ENCODE measurements at regions not wholly inside any gene's neighbourhood (a gene's known extent, or its start where the extent isn't known, plus 50 kb on each side); places are given as distances from the start of the nearest gene placed in this dataset.

DNA sequence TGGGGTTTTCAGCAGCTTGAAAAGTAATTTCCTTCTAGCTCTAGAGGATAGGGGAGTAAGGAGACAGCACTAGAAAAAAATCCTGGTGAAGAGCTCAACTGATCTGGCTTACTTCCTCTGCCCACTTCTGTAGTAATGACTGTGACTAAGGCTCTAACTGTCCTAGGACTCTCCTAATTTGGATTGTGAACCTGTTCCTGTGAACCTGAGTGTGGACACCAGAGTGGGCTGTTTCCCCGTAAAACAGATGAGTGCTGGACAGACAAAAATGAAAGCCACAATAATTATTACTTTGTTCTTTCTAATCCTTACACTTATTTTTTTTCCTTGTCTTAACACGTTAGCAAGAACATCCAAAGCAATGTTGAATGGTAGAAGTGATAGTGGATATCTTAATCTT, 154.1 kb downstream of the AASDHPPT start:
- no peak overlapping the region for H3K4me3 ChIP-seq (ENCODE audit: low read depth, low read length)
- WGBS = 30% methylated on average over 2 of the region's 2 CpGs
- H3K27ac ChIP-seq (ENCODE audit: low read depth) = no peak overlapping the region
- no peaks in the 10 kb centered on the region for H3K4me1 ChIP-seq (ENCODE audit: insufficient read depth)
- no peaks in the 10 kb centered on the region for H3K36me3 ChIP-seq (ENCODE audit: insufficient read depth)
- no peak for DNase-seq (ENCODE audit: extremely low spot score)

GRCh38 chr11:106233191-106233590, 155.7 kb downstream of the AASDHPPT start:
- DNase-seq (ENCODE audit: extremely low spot score) = no peak
- no peak overlapping the region for H3K4me3 ChIP-seq (ENCODE audit: low read depth, low read length)
- no peaks in the 10 kb centered on the region for H3K4me1 ChIP-seq (ENCODE audit: insufficient read depth)
- 96% methylated on average over 1 of the region's 1 CpG for WGBS
- H3K27ac ChIP-seq (ENCODE audit: low read depth) = no peak overlapping the region
- H3K36me3 ChIP-seq (ENCODE audit: insufficient read depth) = no peaks in the 10 kb centered on the region

- WGBS = 91% methylated on average over 3 of the region's 3 CpGs
- H3K4me1 ChIP-seq (ENCODE audit: insufficient read depth) = no peaks in the 10 kb centered on the region
- H3K36me3 ChIP-seq (ENCODE audit: insufficient read depth) = no peaks in the 10 kb centered on the region
- H3K27ac ChIP-seq (ENCODE audit: low read depth) = no peak overlapping the region
- no peak for DNase-seq (ENCODE audit: extremely low spot score)
- H3K4me3 ChIP-seq (ENCODE audit: low read depth, low read length) = no peak overlapping the region
Observed at GRCh38 chr11:106234794-106235193, 157.3 kb downstream of the AASDHPPT start.

DNA sequence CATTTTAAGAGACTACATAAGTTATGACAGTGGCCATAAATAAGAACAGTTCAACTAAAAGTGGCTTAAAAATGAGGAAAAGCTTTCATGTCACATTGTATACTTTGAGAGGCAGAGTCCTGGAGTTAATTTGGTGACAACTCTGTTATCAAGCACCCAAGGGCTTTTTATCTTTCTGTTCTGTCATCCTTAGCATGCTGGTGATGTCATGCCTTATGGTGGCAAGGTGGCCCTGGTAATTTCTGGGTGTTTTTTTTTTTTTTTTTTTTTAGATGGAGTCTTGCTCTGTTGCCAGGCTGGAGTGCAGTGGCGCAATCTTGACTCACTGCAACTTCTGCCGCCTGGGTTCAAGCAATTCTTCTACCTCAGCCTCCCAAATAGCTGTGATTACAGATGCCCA, 158.8 kb downstream of the AASDHPPT start:
- no peaks in the 10 kb centered on the region for H3K4me1 ChIP-seq (ENCODE audit: insufficient read depth)
- H3K36me3 ChIP-seq (ENCODE audit: insufficient read depth) = no peaks in the 10 kb centered on the region
- WGBS = 95% methylated on average over 2 of the region's 2 CpGs
- no peak for DNase-seq (ENCODE audit: extremely low spot score)
- no peak overlapping the region for H3K27ac ChIP-seq (ENCODE audit: low read depth)
- no peak overlapping the region for H3K4me3 ChIP-seq (ENCODE audit: low read depth, low read length)

DNA sequence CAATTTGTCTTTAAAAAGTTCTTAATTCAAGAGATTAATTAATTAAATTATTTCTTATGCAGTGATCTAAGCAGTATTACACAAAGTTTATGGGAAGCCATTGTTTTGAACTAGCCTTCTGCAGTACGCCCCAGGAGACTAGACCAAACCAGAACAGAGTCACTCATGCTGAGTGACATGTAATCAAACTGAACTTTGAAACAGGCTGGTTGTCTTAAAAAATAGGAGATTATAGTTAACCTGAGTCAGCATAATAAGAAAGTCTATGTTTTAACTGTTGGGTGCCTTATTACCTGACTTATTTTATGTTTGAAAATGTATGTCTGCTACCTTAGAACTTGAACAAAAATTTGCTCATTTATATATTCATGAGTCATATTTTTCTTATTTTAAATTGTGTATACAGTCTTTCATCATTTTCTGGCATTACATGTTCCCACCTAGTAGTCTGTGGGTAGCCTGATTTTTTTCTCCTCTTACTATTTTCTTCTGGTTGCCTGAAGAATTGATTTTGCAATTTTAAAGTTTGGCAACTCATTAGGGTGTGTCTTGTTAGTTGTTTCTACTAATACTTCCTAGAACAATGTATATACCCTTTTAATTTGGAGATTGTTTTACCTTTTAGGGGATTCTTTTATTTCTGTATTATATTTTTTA, 161.4 kb downstream of the AASDHPPT start:
- WGBS = 88% methylated on average over 1 of the region's 1 CpG
- Histone ChIP-seq H3K27ac (ENCODE audit: low read depth) (no peak overlapping the region), H3K4me3 (ENCODE audit: low read depth, low read length) (no peak overlapping the region), H3K36me3 (ENCODE audit: insufficient read depth) (no peaks in the 10 kb centered on the region), H3K4me1 (ENCODE audit: insufficient read depth) (no peaks in the 10 kb centered on the region)
- DNase-seq (ENCODE audit: extremely low spot score) = no peak

GRCh38 chr11:106241601-106242257, 164.3 kb downstream of the AASDHPPT start:
- no peak overlapping the region for H3K27ac ChIP-seq (ENCODE audit: low read depth)
- H3K4me3 ChIP-seq (ENCODE audit: low read depth, low read length) = no peak overlapping the region
- DNase-seq (ENCODE audit: extremely low spot score) = no peak
- H3K4me1 ChIP-seq (ENCODE audit: insufficient read depth) = no peaks in the 10 kb centered on the region
- no peaks in the 10 kb centered on the region for H3K36me3 ChIP-seq (ENCODE audit: insufficient read depth)
- WGBS = 93% methylated on average over 6 of the region's 6 CpGs

DNA sequence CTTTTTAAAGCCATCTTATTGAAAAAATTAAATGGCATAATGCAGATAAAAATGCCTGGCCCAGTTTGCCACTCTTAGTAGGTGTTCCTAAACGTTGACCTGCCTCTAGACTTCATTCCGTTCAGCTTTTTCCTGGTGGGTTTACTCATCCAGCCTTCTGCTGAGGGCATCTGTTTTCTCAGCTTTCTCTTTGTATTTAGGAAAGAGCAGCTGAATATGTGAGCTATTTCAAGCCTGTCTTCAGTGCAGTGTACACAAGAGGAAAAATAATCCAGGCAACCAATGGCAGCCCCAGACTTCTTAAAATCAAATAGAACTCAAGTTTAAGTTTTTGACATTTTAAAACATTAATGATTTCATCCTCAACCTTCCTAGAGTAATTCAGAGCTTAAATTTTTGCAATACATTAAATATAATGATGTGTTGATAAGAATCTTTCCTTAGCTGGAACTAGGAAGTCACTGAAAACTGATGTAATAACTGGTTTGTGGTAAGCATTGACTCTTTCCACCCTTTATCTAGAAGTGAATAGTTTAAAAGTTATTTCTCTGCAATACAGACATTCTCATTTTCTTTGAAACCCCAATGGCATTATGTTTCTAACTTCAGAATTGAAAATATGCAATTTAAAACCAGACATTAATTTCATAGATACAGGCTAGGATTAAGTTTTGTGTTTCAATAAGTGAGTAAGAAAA, 165.4 kb downstream of the AASDHPPT start:
- no peaks in the 10 kb centered on the region for H3K36me3 ChIP-seq (ENCODE audit: insufficient read depth)
- H3K27ac ChIP-seq (ENCODE audit: low read depth) = no peak overlapping the region
- WGBS = 48% methylated on average over 2 of the region's 2 CpGs
- no peak overlapping the region for H3K4me3 ChIP-seq (ENCODE audit: low read depth, low read length)
- no peaks in the 10 kb centered on the region for H3K4me1 ChIP-seq (ENCODE audit: insufficient read depth)
- no peak for DNase-seq (ENCODE audit: extremely low spot score)

- H3K4me3 ChIP-seq (ENCODE audit: low read depth, low read length) = no peak overlapping the region
- WGBS = 91% methylated on average over 3 of the region's 3 CpGs
- H3K27ac ChIP-seq (ENCODE audit: low read depth) = no peak overlapping the region
- no peaks in the 10 kb centered on the region for H3K36me3 ChIP-seq (ENCODE audit: insufficient read depth)
- DNase-seq (ENCODE audit: extremely low spot score) = no peak
- no peaks in the 10 kb centered on the region for H3K4me1 ChIP-seq (ENCODE audit: insufficient read depth)
Observed at GRCh38 chr11:106246495-106246894, 169.0 kb downstream of the AASDHPPT start.

- DNase-seq (ENCODE audit: extremely low spot score) = peak; percentile 7
Observed at GRCh38 chr11:106249617-106250239, 172.3 kb downstream of the AASDHPPT start.

DNA sequence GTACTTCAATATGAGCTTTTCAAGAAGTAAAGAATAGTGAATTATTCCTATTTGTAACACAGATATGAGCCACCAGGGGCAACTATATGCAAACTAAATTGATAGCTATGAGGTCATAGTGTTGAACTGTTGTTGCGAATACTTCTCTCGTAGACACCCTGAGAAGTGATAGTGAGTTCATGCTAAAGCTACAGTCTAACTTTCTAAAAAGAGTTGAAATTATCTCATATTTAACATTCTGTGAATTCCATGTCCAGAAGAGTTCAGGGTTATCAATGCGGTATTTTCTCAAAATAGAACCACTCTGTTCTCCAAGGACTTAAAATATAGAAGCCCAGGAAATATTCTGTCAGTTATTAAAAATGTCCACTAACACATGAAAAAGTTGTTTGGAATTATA, 185.4 kb downstream of the AASDHPPT start:
- H3K4me1 ChIP-seq (ENCODE audit: insufficient read depth) = no peaks in the 10 kb centered on the region
- WGBS = 73% methylated on average over 3 of the region's 3 CpGs
- H3K36me3 ChIP-seq (ENCODE audit: insufficient read depth) = no peaks in the 10 kb centered on the region
- no peak for DNase-seq (ENCODE audit: extremely low spot score)
- H3K27ac ChIP-seq (ENCODE audit: low read depth) = no peak overlapping the region
- no peak overlapping the region for H3K4me3 ChIP-seq (ENCODE audit: low read depth, low read length)

More at GRCh38 chr11:106249617-106250239, 172.3 kb downstream of the AASDHPPT start:
- Histone ChIP-seq H3K4me3 (ENCODE audit: low read depth, low read length) (no peak overlapping the region), H3K4me1 (ENCODE audit: insufficient read depth) (no peaks in the 10 kb centered on the region), H3K27ac (ENCODE audit: low read depth) (no peak overlapping the region), H3K36me3 (ENCODE audit: insufficient read depth) (no peaks in the 10 kb centered on the region)
- WGBS = 25% methylated on average over 5 of the region's 5 CpGs

DNA sequence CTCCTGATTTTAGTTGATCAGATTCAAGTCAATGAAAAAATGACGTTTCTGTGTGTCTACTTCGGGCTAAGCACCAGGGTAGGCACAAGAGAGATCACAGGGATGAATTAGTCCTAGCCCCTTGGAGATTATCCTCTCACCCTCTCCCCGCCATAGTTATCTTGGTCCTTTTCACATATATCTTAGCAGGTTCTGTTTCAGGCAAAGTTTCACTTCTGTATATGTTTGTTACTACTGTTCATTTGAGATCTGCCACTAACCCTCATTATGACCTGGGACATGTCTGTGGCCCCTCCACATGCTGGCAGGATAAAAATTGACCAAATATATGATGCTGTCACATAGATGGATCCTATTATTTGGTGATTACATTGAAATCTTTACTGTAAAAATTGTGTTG, 186.1 kb downstream of the AASDHPPT start:
- DNase-seq (ENCODE audit: extremely low spot score) = no peak
- WGBS = 77% methylated on average over 3 of the region's 3 CpGs

GRCh38 chr11:106271086-106271485, 193.6 kb downstream of the AASDHPPT start:
- no peak for DNase-seq (ENCODE audit: extremely low spot score)
- Histone ChIP-seq H3K36me3 (ENCODE audit: insufficient read depth) (no peaks in the 10 kb centered on the region), H3K27ac (ENCODE audit: low read depth) (no peak overlapping the region), H3K4me1 (ENCODE audit: insufficient read depth) (no peaks in the 10 kb centered on the region), H3K4me3 (ENCODE audit: low read depth, low read length) (no peak overlapping the region)

More for the DNA sequence above, 186.1 kb downstream of the AASDHPPT start:
- Histone ChIP-seq H3K27ac (ENCODE audit: low read depth) (no peak overlapping the region), H3K4me3 (ENCODE audit: low read depth, low read length) (no peak overlapping the region), H3K4me1 (ENCODE audit: insufficient read depth) (no peaks in the 10 kb centered on the region), H3K36me3 (ENCODE audit: insufficient read depth) (no peaks in the 10 kb centered on the region)

GRCh38 chr11:106271686-106272085, 194.2 kb downstream of the AASDHPPT start:
- WGBS = 91% methylated on average over 2 of the region's 2 CpGs
- H3K36me3 ChIP-seq (ENCODE audit: insufficient read depth) = no peaks in the 10 kb centered on the region
- no peak overlapping the region for H3K27ac ChIP-seq (ENCODE audit: low read depth)
- H3K4me1 ChIP-seq (ENCODE audit: insufficient read depth) = no peaks in the 10 kb centered on the region
- no peak for DNase-seq (ENCODE audit: extremely low spot score)
- H3K4me3 ChIP-seq (ENCODE audit: low read depth, low read length) = no peak overlapping the region

- 82% methylated on average over 1 of the region's 1 CpG for WGBS
- H3K36me3 ChIP-seq (ENCODE audit: insufficient read depth) = no peaks in the 10 kb centered on the region
- no peak overlapping the region for H3K27ac ChIP-seq (ENCODE audit: low read depth)
Observed at GRCh38 chr11:106275151-106275550, 197.7 kb downstream of the AASDHPPT start.

More at GRCh38 chr11:106275151-106275550, 197.7 kb downstream of the AASDHPPT start:
- Histone ChIP-seq H3K4me3 (ENCODE audit: low read depth, low read length) (no peak overlapping the region), H3K4me1 (ENCODE audit: insufficient read depth) (no peaks in the 10 kb centered on the region)
- DNase-seq (ENCODE audit: extremely low spot score) = no peak

Measured in urinary bladder (tissue), 3 donors.